Stimulated activated memory B cell treated with anti-CD40 and anti-IgM and Interleukin-4, amounts not matched to agents 10 μg/mL and 1 μg/mL and 100 μg/mL, for 72 hours (primary cell): ENCODE measurements at regions not wholly inside any gene's neighbourhood (a gene's known extent, or its start where the extent isn't known, plus 50 kb on each side); places are given as distances from the start of the nearest gene placed in this dataset.
"Not testable (repeated sequence)": the region's sequence is repeated elsewhere in the genome, so short reads cannot be mapped to it uniquely, and the experiment has no call there.

Experiments
- ATAC-seq: fragments of 150-1000 bp; cut with Tn5 transposase; 2 replicates; pipeline ENCODE4 v1.10.0; 2021
- H3K27ac Mint-ChIP-seq: one replicate; pipeline ENCODE4 v1.8.0; 2022; ENCODE audit warnings: mild to moderate bottlenecking, mixed read lengths
- H3K27me3 Mint-ChIP-seq: one replicate; pipeline ENCODE4 v1.8.0; 2022; ENCODE audit warnings: mixed read lengths
- H3K36me3 Mint-ChIP-seq: one replicate; pipeline ENCODE4 v1.8.0; 2022; ENCODE audit warnings: mixed read lengths
- H3K4me1 Mint-ChIP-seq: one replicate; pipeline ENCODE4 v1.8.0; 2022; ENCODE audit warnings: mixed read lengths
- H3K4me3 Mint-ChIP-seq: one replicate; pipeline ENCODE4 v1.8.0; 2022; ENCODE audit warnings: mild to moderate bottlenecking, moderate library complexity, mixed read lengths
- H3K9me3 Mint-ChIP-seq: one replicate; pipeline ENCODE4 v1.8.0; 2022; ENCODE audit warnings: mixed read lengths

- Mint-ChIP-seq H3K27ac (no peak overlapping the region), H3K4me3 (no peak overlapping the region), H3K27me3 (no peaks in the 10 kb centered on the region), H3K9me3 (no peaks in the 10 kb centered on the region), H3K36me3 (no peaks in the 10 kb centered on the region), H3K4me1 (no peaks in the 10 kb centered on the region)
- no peak for ATAC-seq
These were observed 976.2 kb downstream of the RAB28 start for GRCh38 chr4:12507868-12508481.

GRCh38 chr4:12500409-12500808 is 983.7 kb downstream of the RAB28 start:
- Mint-ChIP-seq H3K9me3 (no peaks in the 10 kb centered on the region), H3K4me1 (no peaks in the 10 kb centered on the region), H3K4me3 (no peak overlapping the region), H3K27ac (no peak overlapping the region), H3K36me3 (no peaks in the 10 kb centered on the region), H3K27me3 (no peaks in the 10 kb centered on the region)
- no peak for ATAC-seq

DNA sequence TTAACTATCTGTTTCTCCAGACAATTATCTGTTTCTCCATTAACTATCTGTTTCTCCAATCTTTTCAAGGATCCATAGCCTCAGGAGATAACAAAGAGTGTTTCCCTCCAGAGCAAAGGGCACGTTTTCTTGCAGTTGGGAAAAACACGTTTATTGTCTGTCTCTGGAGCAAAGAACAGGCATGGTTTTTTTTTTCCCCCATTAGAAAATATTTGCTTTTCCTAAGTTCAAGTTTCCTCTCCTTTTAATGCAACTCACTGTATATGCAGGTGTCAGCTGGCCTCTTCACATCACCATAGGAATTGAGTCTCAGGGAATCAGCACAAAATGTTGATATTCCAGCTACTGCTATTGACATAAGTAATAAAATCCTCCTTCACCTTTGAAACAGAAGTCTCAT is 984.4 kb downstream of the RAB28 start:
- Mint-ChIP-seq H3K27me3 (no peaks in the 10 kb centered on the region), H3K36me3 (no peaks in the 10 kb centered on the region), H3K4me1 (no peaks in the 10 kb centered on the region), H3K9me3 (no peaks in the 10 kb centered on the region), H3K27ac (no peak overlapping the region), H3K4me3 (no peak overlapping the region)
- ATAC-seq = no peak

- no peak overlapping the region for H3K27ac Mint-ChIP-seq
- H3K27me3 Mint-ChIP-seq = no peaks in the 10 kb centered on the region
- no peaks in the 10 kb centered on the region for H3K36me3 Mint-ChIP-seq
- no peaks in the 10 kb centered on the region for H3K4me1 Mint-ChIP-seq
- peaks cover 5% of the 10 kb centered on the region for H3K9me3 Mint-ChIP-seq
- ATAC-seq = no peak
- no peak overlapping the region for H3K4me3 Mint-ChIP-seq
These were observed 988.9 kb downstream of the RAB28 start for GRCh38 chr4:12495211-12495610.

DNA sequence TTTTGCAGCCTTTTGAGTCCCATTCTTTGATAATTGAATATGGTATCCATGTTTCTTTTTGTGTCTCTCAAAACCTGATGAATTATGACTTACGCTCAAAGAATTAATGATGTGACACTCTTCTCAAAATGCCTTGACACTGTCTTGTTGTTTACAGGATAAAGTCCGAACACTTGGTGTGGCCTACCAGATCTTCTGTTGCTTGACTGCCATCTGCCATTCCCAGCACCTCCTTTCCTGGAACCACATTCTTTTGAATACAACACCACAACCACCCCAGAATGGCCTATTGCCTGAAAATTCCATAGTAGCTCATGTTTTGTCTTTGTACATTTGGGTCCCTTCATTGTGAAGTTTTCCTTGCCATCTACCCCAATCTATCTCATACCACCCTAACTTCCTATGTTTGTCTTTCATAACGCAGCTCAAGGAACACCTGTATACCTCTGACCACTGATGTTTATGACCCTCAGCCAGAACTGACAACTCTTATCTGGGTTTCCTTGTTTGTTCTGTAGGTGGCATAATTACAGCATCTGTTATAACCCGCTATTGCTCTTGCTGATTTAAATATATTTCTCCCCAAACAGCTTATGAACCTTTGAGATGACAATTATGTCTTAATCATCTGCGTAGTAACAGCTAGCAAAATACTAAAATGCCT is 991.3 kb downstream of the RAB28 start:
- no peak overlapping the region for H3K4me3 Mint-ChIP-seq
- ATAC-seq = no peak
- no peaks in the 10 kb centered on the region for H3K4me1 Mint-ChIP-seq
- H3K27me3 Mint-ChIP-seq = no peaks in the 10 kb centered on the region
- H3K36me3 Mint-ChIP-seq = no peaks in the 10 kb centered on the region
- peaks cover 6% of the 10 kb centered on the region for H3K9me3 Mint-ChIP-seq
- no peak overlapping the region for H3K27ac Mint-ChIP-seq

- H3K9me3 Mint-ChIP-seq = peaks cover 9% of the 10 kb centered on the region
- H3K27ac Mint-ChIP-seq = no peak overlapping the region
- no peak overlapping the region for H3K4me3 Mint-ChIP-seq
- H3K36me3 Mint-ChIP-seq = no peaks in the 10 kb centered on the region
- no peaks in the 10 kb centered on the region for H3K4me1 Mint-ChIP-seq
- ATAC-seq = no peak
- no peaks in the 10 kb centered on the region for H3K27me3 Mint-ChIP-seq
These were observed 995.5 kb downstream of the RAB28 start for GRCh38 chr4:12488672-12489071.

- no peaks in the 10 kb centered on the region for H3K27me3 Mint-ChIP-seq
- no peak for ATAC-seq
- no peak overlapping the region for H3K4me3 Mint-ChIP-seq
- H3K9me3 Mint-ChIP-seq = peaks cover 6% of the 10 kb centered on the region
- H3K36me3 Mint-ChIP-seq = no peaks in the 10 kb centered on the region
- H3K4me1 Mint-ChIP-seq = no peaks in the 10 kb centered on the region
- no peak overlapping the region for H3K27ac Mint-ChIP-seq
These were observed 997.1 kb downstream of the RAB28 start for GRCh38 chr4:12487000-12487399.

GRCh38 chr4:12472087-12472486 is 1012.1 kb downstream of the RAB28 start:
- Mint-ChIP-seq H3K4me3 (no peak overlapping the region), H3K4me1 (no peaks in the 10 kb centered on the region), H3K27ac (no peak overlapping the region), H3K27me3 (no peaks in the 10 kb centered on the region), H3K36me3 (no peaks in the 10 kb centered on the region), H3K9me3 (peaks cover under 1% of the 10 kb centered on the region)
- no peak for ATAC-seq

DNA sequence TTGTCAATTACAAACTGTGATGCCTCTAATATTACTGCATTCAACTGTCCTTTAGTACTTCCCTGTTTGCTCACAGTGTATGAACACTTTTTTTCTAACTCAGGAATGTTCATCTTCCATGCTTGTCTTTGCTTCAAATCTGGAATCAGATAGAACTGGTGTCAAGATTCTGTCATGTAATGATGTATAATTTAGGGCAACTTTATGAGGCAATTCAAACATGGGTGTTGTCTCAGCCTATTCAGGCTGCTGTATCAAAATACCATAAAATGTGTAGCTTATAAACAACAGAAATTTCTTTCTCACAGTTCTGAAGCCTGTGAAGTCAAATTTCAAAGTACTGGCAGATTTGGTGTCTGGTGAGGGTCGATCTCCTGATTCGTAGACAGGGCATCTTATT is 1012.9 kb downstream of the RAB28 start:
- no peak for ATAC-seq
- no peaks in the 10 kb centered on the region for H3K4me1 Mint-ChIP-seq
- peaks cover 3% of the 10 kb centered on the region for H3K9me3 Mint-ChIP-seq
- no peaks in the 10 kb centered on the region for H3K36me3 Mint-ChIP-seq
- H3K27ac Mint-ChIP-seq = no peak overlapping the region
- no peaks in the 10 kb centered on the region for H3K27me3 Mint-ChIP-seq
- no peak overlapping the region for H3K4me3 Mint-ChIP-seq

DNA sequence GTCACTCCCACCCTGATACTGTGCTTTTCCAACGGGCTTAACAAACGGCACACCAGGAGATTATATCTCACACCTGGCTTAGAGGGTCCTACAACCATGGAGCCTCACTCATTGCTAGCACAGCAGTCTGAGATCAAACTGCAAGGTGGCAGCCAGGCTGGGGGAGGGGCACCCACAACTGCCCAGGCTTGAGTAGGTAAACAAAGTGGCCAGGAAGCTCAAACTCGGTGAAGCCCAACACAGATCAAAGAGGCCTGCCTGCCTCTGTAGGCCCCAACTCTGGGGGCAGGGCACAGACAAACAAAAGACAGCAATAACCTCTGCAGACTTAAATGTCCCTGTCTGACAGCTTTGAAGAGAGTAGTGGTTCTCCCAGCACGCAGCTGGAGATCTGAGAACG is 1022.6 kb downstream of the RAB28 start:
- not testable (repeated sequence) for H3K27ac Mint-ChIP-seq, ATAC-seq, H3K4me3 Mint-ChIP-seq, H3K9me3 Mint-ChIP-seq, H3K4me1 Mint-ChIP-seq, H3K36me3 Mint-ChIP-seq, H3K27me3 Mint-ChIP-seq

DNA sequence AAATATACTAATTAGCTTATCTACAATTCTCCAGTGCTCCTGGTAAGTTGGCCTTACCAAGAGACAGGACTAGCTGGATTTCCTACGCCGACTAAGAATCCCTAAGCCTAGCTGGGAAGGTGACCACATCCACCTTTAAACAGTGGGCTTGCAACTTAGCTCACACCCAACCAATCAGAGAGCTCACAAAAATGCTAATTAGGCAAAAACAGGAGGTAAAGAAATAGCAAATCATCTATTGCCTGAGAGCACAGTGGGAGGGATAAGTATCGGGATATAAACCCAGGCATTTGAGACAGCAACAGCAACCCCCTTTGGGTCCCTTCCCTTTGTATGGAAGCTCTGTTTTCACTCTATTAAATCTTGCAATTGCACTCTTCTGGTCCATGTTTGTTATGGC is 1025.0 kb downstream of the RAB28 start:
- no peaks in the 10 kb centered on the region for H3K27me3 Mint-ChIP-seq
- no peak for ATAC-seq
- H3K36me3 Mint-ChIP-seq = no peaks in the 10 kb centered on the region
- no peak overlapping the region for H3K4me3 Mint-ChIP-seq
- H3K4me1 Mint-ChIP-seq = no peaks in the 10 kb centered on the region
- peaks cover 2% of the 10 kb centered on the region for H3K9me3 Mint-ChIP-seq
- no peak overlapping the region for H3K27ac Mint-ChIP-seq

DNA sequence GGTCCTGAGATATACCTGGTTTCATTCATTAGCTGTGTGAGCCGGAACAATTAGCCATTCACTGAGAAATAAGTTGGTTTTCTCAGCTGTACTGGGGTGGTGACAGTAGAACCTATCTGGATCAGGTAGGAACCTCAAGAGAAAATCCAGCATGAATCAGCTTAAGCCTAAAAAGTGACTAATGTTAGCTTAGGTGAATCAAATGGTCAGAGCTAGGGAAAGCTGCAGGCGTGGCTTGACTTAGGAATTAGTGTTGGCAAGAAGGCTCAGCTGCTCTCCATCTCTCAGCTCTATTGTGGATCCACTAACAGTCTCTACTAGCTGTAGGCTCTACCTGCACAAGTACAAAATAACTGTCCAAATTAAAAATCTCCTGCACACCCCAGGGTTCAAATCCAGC is 1025.5 kb downstream of the RAB28 start:
- no peak overlapping the region for H3K27ac Mint-ChIP-seq
- ATAC-seq = no peak
- peaks cover 2% of the 10 kb centered on the region for H3K9me3 Mint-ChIP-seq
- no peaks in the 10 kb centered on the region for H3K27me3 Mint-ChIP-seq
- H3K36me3 Mint-ChIP-seq = no peaks in the 10 kb centered on the region
- no peaks in the 10 kb centered on the region for H3K4me1 Mint-ChIP-seq
- no peak overlapping the region for H3K4me3 Mint-ChIP-seq

DNA sequence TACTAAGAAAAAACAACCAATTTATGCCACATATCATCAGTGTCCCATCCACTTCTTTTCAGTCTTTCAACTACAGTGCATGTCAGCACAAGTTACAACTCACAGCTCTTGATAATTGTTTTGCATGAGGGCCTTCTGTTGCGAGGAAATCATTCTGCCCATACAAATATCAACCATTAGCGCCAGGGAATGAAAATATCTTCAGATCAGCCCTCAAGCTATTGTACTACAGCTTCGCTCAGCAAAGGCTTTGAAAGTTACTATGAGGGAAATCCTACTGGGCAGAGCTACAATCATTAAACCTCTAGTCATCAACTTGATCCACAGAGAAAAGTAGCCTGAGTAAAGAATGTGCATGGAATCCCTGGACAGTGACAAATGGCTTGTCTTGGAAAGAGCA is 1023.6 kb upstream of the HS3ST1 start:
- Mint-ChIP-seq H3K27me3 (no peaks in the 10 kb centered on the region), H3K9me3 (peaks cover 18% of the 10 kb centered on the region), H3K36me3 (no peaks in the 10 kb centered on the region), H3K4me1 (no peaks in the 10 kb centered on the region), H3K27ac (no peak overlapping the region), H3K4me3 (no peak overlapping the region)
- ATAC-seq = no peak

DNA sequence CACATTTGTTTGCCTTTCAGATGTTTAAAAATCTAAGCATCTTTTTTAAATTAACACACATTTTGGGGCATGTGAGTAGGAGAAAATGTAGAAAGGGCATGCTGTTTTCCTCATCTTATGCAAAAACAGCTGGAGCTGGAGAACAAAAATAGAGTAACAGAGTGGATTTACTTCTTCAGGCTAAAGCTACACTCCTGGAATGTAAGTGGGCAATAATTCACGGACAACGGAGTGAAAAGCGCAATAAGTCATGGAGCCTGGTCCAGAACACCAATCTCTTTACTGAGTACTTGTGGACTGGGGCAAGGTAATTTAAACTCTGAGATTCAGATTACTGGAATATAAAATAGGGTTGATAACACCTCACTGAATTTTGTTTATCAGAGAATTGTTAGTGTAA is 1018.8 kb upstream of the HS3ST1 start:
- Mint-ChIP-seq H3K27ac (no peak overlapping the region), H3K9me3 (peaks cover 16% of the 10 kb centered on the region), H3K4me1 (no peaks in the 10 kb centered on the region), H3K4me3 (no peak overlapping the region), H3K36me3 (no peaks in the 10 kb centered on the region), H3K27me3 (no peaks in the 10 kb centered on the region)
- no peak for ATAC-seq

DNA sequence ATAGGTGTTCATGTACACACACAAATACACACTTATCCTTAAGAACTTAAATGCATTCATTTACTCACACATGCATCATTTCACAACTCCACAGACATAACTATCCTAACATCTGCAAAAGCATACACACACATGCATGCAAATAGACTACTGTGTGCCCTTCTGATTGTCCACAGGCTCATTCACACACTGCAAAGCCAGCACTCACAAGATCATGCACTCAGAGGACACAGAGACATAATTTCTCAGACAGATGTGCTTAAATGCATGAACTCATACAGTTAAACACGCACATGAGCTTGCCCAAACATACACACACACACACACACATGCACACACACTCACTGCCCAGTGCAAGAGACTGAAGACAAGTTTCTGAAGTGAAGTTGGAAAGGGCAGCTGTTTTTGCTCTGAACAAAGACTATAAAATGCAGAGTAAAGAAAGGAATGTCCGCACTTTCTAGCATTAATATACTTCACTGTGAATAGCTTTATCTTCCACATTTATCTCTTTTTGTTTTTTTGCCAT is 1018.0 kb upstream of the HS3ST1 start:
- H3K4me3 Mint-ChIP-seq = no peak overlapping the region
- H3K27ac Mint-ChIP-seq = no peak overlapping the region
- H3K27me3 Mint-ChIP-seq = no peaks in the 10 kb centered on the region

GRCh38 chr4:12446256-12446655 is 1017.6 kb upstream of the HS3ST1 start:
- no peaks in the 10 kb centered on the region for H3K27me3 Mint-ChIP-seq
- H3K27ac Mint-ChIP-seq = no peak overlapping the region
- H3K36me3 Mint-ChIP-seq = no peaks in the 10 kb centered on the region
- H3K4me1 Mint-ChIP-seq = no peaks in the 10 kb centered on the region
- H3K9me3 Mint-ChIP-seq = peaks cover 9% of the 10 kb centered on the region
- no peak for ATAC-seq
- H3K4me3 Mint-ChIP-seq = no peak overlapping the region

More for the DNA sequence above, 1018.0 kb upstream of the HS3ST1 start:
- H3K36me3 Mint-ChIP-seq = no peaks in the 10 kb centered on the region
- no peak for ATAC-seq
- H3K4me1 Mint-ChIP-seq = no peaks in the 10 kb centered on the region
- peaks cover 12% of the 10 kb centered on the region for H3K9me3 Mint-ChIP-seq
